ENCODE measurements at regions not wholly inside any gene's neighbourhood (a gene's known extent, or its start where the extent isn't known, plus 50 kb on each side); places are given as distances from the start of the nearest gene placed in this dataset.

DNA sequence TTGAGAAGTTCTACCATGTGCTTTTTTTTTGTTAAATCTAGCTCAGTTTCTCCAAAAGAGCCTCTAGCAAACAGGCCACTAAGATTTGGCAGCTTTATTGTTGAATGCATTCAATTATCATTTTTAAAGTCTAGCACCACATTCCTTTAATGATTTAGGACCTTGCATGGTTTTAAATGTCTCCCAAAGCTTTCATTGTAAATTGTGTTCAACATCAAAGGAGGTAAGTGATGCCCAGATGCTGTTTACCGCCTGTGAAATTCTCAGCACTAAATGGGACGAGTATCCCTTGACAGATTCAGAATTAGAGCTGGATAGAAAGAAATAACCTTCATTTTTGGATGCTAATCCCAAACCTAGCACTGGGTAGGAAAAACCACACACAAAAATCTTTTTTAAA lies 112.1 kb upstream of the FAM204A start:
- Mint-ChIP-seq H3K27me3 (ENCODE audit: insufficient read depth) (peaks cover 33% of the 10 kb centered on the region), H3K36me3 (ENCODE audit: low read depth) (no peaks in the 10 kb centered on the region), H3K27ac (no peak overlapping the region), H3K4me3 (no peak overlapping the region), H3K9me3 (peaks cover 9% of the 10 kb centered on the region), H3K4me1 (no peaks in the 10 kb centered on the region)
- no peak overlapping the region for H3K9ac ChIP-seq (ENCODE audit: extremely low read depth, low read length, poor library complexity, severe bottlenecking)
- H3K27ac ChIP-seq (ENCODE audit: low read depth, low read length), result no peak overlapping the region
- peaks cover 4% of the 10 kb centered on the region for H3K9me3 ChIP-seq (ENCODE audit: control insufficient read depth, low read length)
- no peak for TF ChIP-seq CTCF (conservative IDR thresholded peaks at IDR 0.05)
- H3K4me1 ChIP-seq (ENCODE audit: control insufficient read depth, insufficient read depth, low read length), result no peaks in the 10 kb centered on the region
- no peaks in the 10 kb centered on the region for H3K27me3 ChIP-seq (ENCODE audit: control insufficient read depth, insufficient read depth, low read length, poor library complexity, severe bottlenecking)
- no peaks in the 10 kb centered on the region for H3K36me3 ChIP-seq (ENCODE audit: control insufficient read depth, insufficient read depth, low read length)
- WGBS, 2 experiments (ENCODE audit: insufficient coverage in 1 of 2, insufficient read length in 1 of 2), result 68 to 80% methylated on average over 1 to 2 of the region's 2 CpGs
- no peak overlapping the region for H3K4me3 ChIP-seq (ENCODE audit: low read length)
- DNase-seq, result no peak

DNA sequence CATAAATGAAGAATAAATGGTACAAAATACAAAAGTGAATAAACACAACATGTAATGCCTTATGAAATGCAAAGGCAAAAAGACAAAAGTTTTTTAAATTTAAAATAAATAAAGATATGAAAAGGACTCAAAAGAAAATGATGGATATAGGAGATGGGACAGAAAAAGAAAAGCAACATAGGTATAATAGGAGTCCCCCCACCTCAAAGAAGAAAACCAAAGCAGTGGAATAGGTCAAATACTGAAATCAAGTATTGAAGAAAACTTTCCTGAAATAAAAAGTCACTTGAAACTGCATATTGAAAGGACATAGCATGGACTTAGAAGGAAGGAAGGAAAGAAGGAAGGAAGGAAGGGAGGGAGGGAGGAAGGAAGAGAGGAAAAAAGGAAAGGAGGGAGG lies 110.0 kb upstream of the FAM204A start:
- Histone ChIP-seq H3K4me1 (ENCODE audit: control insufficient read depth, insufficient read depth, low read length) (no peaks in the 10 kb centered on the region), H3K36me3 (ENCODE audit: control insufficient read depth, insufficient read depth, low read length) (no peaks in the 10 kb centered on the region), H3K9me3 (ENCODE audit: control insufficient read depth, low read length) (peaks cover 4% of the 10 kb centered on the region), H3K4me3 (ENCODE audit: low read length) (no peak overlapping the region), H3K9ac (ENCODE audit: extremely low read depth, low read length, poor library complexity, severe bottlenecking) (no peak overlapping the region), H3K27me3 (ENCODE audit: control insufficient read depth, insufficient read depth, low read length, poor library complexity, severe bottlenecking) (no peaks in the 10 kb centered on the region), H3K27ac (ENCODE audit: low read depth, low read length) (no peak overlapping the region)
- Mint-ChIP-seq H3K27me3 (ENCODE audit: insufficient read depth) (peaks cover 41% of the 10 kb centered on the region), H3K36me3 (ENCODE audit: low read depth) (no peaks in the 10 kb centered on the region), H3K4me3 (no peak overlapping the region), H3K9me3 (peaks cover 9% of the 10 kb centered on the region), H3K27ac (no peak overlapping the region), H3K4me1 (no peaks in the 10 kb centered on the region)
- no peak for DNase-seq
- no peak for TF ChIP-seq CTCF (conservative IDR thresholded peaks at IDR 0.05)

DNA sequence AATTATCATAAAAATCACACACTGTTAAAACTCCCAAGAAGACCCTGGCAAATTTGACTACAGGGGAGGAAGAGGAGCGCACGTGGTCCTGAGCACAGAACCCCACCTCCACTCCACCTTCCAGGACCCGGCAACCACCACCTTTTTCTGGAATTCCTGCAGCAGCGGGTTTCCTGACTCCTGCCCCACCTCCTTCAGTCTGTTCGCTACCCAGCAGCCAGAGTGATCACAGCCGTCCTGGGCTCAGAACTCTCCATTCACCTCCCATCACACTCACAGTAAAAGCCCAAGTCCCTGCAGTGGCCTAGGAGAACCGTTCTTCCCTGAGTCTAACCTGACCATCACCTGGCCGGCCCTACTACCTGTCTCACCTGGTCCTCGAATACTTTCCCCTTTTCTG lies 107.4 kb upstream of the FAM204A start:
- Mint-ChIP-seq H3K27me3 (ENCODE audit: insufficient read depth) (peaks cover 41% of the 10 kb centered on the region), H3K9me3 (peaks cover 9% of the 10 kb centered on the region), H3K27ac (no peak overlapping the region), H3K4me3 (no peak overlapping the region), H3K36me3 (ENCODE audit: low read depth) (no peaks in the 10 kb centered on the region), H3K4me1 (no peaks in the 10 kb centered on the region)
- H3K4me3 ChIP-seq (ENCODE audit: low read length), result no peak overlapping the region
- H3K27me3 ChIP-seq (ENCODE audit: control insufficient read depth, insufficient read depth, low read length, poor library complexity, severe bottlenecking), result no peaks in the 10 kb centered on the region
- 74 to 77% methylated on average over 6 to 9 of the region's 9 CpGs for WGBS, 2 experiments (ENCODE audit: insufficient coverage in 1 of 2, insufficient read length in 1 of 2)
- no peaks in the 10 kb centered on the region for H3K4me1 ChIP-seq (ENCODE audit: control insufficient read depth, insufficient read depth, low read length)
- no peaks in the 10 kb centered on the region for H3K36me3 ChIP-seq (ENCODE audit: control insufficient read depth, insufficient read depth, low read length)
- no peak for TF ChIP-seq CTCF (conservative IDR thresholded peaks at IDR 0.05)
- H3K27ac ChIP-seq (ENCODE audit: low read depth, low read length), result no peak overlapping the region
- no peak overlapping the region for H3K9ac ChIP-seq (ENCODE audit: extremely low read depth, low read length, poor library complexity, severe bottlenecking)
- H3K9me3 ChIP-seq (ENCODE audit: control insufficient read depth, low read length), result peaks cover 4% of the 10 kb centered on the region
- peak; percentile 66 for DNase-seq
